ENCODE measurements at regions not wholly inside any gene's neighbourhood (a gene's known extent, or its start where the extent isn't known, plus 50 kb on each side); places are given as distances from the start of the nearest gene placed in this dataset.

DNA sequence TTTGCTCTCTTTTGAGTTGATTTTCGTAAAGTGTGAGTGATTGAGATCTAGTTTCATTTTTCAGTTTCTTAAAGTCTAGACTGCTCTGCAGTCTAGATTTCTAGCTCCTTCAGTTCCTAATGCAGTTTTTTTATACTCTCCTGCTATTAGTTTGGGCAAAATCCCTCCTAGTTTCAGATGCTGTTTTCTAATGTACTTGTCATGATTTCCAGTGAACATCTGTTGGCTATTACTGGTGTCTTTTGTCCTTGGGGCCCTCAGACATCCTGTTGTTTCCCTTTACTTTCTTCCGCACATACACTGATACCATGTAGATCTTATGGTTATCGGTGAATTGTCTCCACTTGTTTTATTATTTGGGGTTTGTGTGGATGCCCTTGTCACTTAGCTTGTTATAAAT is 292.1 kb downstream of the TDRD3 start:
- intact Hi-C loops (cut with DNase I), result no loop called here
- 37 to 46% (median 41%) methylated on average over 3 of the region's 3 CpGs for WGBS, 4 donors
- peaks cover 0 to 5% (median 0%) of the 10 kb centered on the region in 9 donors for H3K27me3 ChIP-seq
- TF ChIP-seq, protein P1, sequence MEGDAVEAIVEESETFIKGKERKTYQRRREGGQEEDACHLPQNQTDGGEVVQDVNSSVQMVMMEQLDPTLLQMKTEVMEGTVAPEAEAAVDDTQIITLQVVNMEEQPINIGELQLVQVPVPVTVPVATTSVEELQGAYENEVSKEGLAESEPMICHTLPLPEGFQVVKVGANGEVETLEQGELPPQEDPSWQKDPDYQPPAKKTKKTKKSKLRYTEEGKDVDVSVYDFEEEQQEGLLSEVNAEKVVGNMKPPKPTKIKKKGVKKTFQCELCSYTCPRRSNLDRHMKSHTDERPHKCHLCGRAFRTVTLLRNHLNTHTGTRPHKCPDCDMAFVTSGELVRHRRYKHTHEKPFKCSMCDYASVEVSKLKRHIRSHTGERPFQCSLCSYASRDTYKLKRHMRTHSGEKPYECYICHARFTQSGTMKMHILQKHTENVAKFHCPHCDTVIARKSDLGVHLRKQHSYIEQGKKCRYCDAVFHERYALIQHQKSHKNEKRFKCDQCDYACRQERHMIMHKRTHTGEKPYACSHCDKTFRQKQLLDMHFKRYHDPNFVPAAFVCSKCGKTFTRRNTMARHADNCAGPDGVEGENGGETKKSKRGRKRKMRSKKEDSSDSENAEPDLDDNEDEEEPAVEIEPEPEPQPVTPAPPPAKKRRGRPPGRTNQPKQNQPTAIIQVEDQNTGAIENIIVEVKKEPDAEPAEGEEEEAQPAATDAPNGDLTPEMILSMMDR (IDR thresholded peaks at IDR 0.05), result no peak
- TF ChIP-seq POLR2A (IDR thresholded peaks at IDR 0.05), result no peak
- H3K36me3 ChIP-seq, result no peaks in the 10 kb centered on the region
- no peak overlapping the region for H3K4me3 ChIP-seq
- no peaks in the 10 kb centered on the region for H3K4me1 ChIP-seq
- H3K27ac ChIP-seq, result no peak overlapping the region
- H3K9me3 ChIP-seq, result no peaks in the 10 kb centered on the region
- DNase-seq (no peak), ATAC-seq (no peak)

DNA sequence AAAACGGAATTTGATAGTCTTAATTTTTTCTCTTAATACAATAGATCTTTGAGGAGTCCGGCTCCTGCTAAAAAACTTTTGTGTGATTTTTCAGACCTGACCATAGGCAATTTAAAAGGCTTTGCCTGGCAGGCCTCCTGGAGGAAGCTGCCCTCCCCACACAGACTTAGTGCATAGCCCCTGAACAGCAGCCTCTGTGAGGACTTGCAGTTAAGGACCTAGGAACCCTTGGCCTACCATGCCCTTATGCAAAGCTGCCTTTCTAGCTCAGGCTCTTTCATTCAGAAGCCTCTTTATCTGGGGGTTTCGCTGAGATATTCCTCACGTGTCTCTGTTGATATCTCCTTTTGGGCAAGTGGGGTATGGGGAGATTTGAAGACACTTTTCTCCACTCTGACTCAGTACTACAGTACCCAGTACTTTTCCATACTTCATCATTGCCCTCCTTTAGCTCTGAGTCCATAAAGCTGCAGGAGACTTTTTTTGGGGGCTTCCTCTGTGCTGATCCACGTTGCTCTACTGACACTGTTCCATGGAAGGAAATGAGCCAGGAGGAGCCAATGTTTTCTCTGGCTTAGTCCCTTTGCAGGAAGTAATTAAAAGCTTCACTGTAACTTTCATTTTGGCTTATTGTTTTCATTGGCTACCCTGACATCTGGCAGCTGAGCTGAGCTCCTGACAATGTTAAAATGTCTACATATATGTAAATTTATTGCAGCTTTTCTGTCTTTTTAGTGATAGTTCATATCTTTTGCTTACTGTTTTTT is 283.1 kb downstream of the TDRD3 start:
- DNase-seq (no peak), ATAC-seq (peak in 1 of 4 donors; percentile 59)
- no peak overlapping the region for H3K27ac ChIP-seq
- H3K9me3 ChIP-seq, result no peaks in the 10 kb centered on the region
- no peaks in the 10 kb centered on the region for H3K36me3 ChIP-seq
- TF ChIP-seq POLR2A (IDR thresholded peaks at IDR 0.05), result no peak
- TF ChIP-seq, protein P1 (IDR thresholded peaks at IDR 0.05), result no peak
- intact Hi-C loops (cut with DNase I), result no loop called here
- H3K27me3 ChIP-seq, result no peaks in the 10 kb centered on the region
- no peaks in the 10 kb centered on the region for H3K4me1 ChIP-seq
- H3K4me3 ChIP-seq, result no peak overlapping the region
- 75 to 82% (median 79%) methylated on average over 5 of the region's 5 CpGs for WGBS, 4 donors

DNA sequence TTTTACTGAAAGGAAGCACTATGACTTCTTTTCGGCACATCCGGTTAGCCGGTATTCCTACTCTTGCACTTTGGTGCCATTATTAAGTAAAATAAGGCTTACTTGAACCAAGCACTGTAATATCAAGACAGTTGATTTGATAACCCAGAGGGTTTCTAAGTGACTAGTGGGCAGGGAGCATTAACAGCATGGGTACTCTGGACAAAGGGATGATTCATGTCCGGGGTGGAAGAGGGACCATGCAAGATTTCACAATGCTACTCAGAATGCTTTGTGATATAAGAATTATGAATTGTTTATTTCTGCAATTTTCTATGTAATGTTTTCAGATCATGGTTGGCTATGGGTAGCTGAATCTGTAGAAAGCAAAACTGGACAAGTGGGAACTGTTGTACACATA is 282.1 kb downstream of the TDRD3 start:
- no peak for ATAC-seq
- WGBS, 4 donors, result 85 to 96% (median 94%) methylated on average over 4 of the region's 4 CpGs
- H3K9me3 ChIP-seq, result no peaks in the 10 kb centered on the region
- TF ChIP-seq POLR2A (IDR thresholded peaks at IDR 0.05), result no peak
- TF ChIP-seq, protein P1 (IDR thresholded peaks at IDR 0.05), result no peak
- intact Hi-C loops (cut with DNase I), result no loop called here
- H3K36me3 ChIP-seq, result no peaks in the 10 kb centered on the region
- no peaks in the 10 kb centered on the region for H3K27me3 ChIP-seq
- H3K4me1 ChIP-seq, result no peaks in the 10 kb centered on the region
- no peak overlapping the region for H3K4me3 ChIP-seq
- DNase-seq, result no peak
- no peak overlapping the region for H3K27ac ChIP-seq

DNA sequence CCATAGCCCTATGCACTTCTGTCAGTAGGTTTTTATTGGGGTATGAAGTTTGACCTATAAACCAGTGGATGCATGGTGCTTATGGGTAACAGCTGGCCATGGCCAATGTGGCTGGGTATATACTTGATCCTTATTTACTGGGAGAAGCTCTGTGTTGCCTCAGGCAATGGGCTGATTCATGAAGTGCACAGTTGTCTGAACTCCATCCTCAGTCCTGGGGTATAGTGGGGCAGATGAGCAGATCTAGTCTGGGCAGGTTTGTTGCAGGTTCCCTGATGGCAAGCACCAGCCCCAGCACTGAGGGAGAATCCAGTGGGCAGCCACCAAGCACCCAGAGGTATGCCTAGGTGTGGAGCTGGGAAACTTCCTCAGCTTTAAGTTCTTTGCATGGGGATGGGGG is 274.4 kb downstream of the TDRD3 start:
- intact Hi-C loops (cut with DNase I), result no loop called here
- no peak overlapping the region for H3K27ac ChIP-seq
- no peak for ATAC-seq
- no peak for TF ChIP-seq POLR2A (IDR thresholded peaks at IDR 0.05)
- TF ChIP-seq, protein P1 (IDR thresholded peaks at IDR 0.05), result no peak
- H3K36me3 ChIP-seq, result no peaks in the 10 kb centered on the region
- H3K4me1 ChIP-seq, result no peaks in the 10 kb centered on the region
- DNase-seq, result no peak
- peaks cover 0 to 5% (median 0%) of the 10 kb centered on the region in 9 donors for H3K27me3 ChIP-seq
- H3K4me3 ChIP-seq, result no peak overlapping the region
- peaks cover 0 to 21% (median 0%) of the 10 kb centered on the region in 12 donors for H3K9me3 ChIP-seq

Measured in heart left ventricle (tissue), 16 donors.